ENCODE measurements at regions not wholly inside any gene's neighbourhood (a gene's known extent, or its start where the extent isn't known, plus 50 kb on each side); places are given as distances from the start of the nearest gene placed in this dataset.
A peak's percentile ranks its signal among the peaks of the same experiment; 100 is the strongest.

GRCh38 chr5:8842971-8843551, 702.8 kb downstream of the SEMA5A start:
- no peaks in the 10 kb centered on the region for H4K20me1 ChIP-seq (ENCODE audit: insufficient read depth)
- no peaks in the 10 kb centered on the region for H3K36me3 ChIP-seq (ENCODE audit: insufficient read depth, low read length)
- peaks cover 3% of the 10 kb centered on the region for H3F3A ChIP-seq (ENCODE audit: insufficient read depth, low read length, poor library complexity, severe bottlenecking)
- H3K9ac ChIP-seq (ENCODE audit: low read length): peak overlapping the region; percentile 7
- no peak overlapping the region for H2AFZ ChIP-seq (ENCODE audit: low read depth, low read length)
- peak overlapping the region; percentile 34 for H3K4me2 ChIP-seq (ENCODE audit: low read length)
- TF ChIP-seq EP300 (conservative IDR thresholded peaks at IDR 0.05; ENCODE audit: poor library complexity, severe bottlenecking) (no peak), SMC3 (conservative IDR thresholded peaks at IDR 0.05; ENCODE audit: poor library complexity) (no peak), MXI1 (conservative IDR thresholded peaks at IDR 0.05; ENCODE audit: poor library complexity, severe bottlenecking) (no peak), EZH2 (IDR thresholded peaks at IDR 0.05; ENCODE audit: borderline replicate concordance, insufficient read depth, low read length, poor library complexity, severe bottlenecking) (no peak), TAF1 (IDR thresholded peaks at IDR 0.05; ENCODE audit: low read depth) (no peak), RAD21 (conservative IDR thresholded peaks at IDR 0.05) (peak; percentile 18), CTCF (IDR thresholded peaks at IDR 0.05; ENCODE audit: poor library complexity, severe bottlenecking) (peak; percentile 30), REST (IDR thresholded peaks at IDR 0.05; ENCODE audit: borderline replicate concordance) (no peak), POLR2AphosphoS5 (IDR thresholded peaks at IDR 0.05) (no peak)
- H3K9me3 ChIP-seq (ENCODE audit: low read length): no peaks in the 10 kb centered on the region
- no peaks in the 10 kb centered on the region for H3K79me2 ChIP-seq (replicated peaks; ENCODE audit: insufficient read depth, low read length)
- H3K27me3 ChIP-seq (ENCODE audit: insufficient read depth, low read depth, low read length): no peaks in the 10 kb centered on the region
- H3K4me3 ChIP-seq (ENCODE audit: low read length): peak overlapping the region; percentile 48
- H3K27ac ChIP-seq (ENCODE audit: low read length): peak overlapping the region; percentile 65
- no peaks in the 10 kb centered on the region for H3K9me2 ChIP-seq (ENCODE audit: insufficient read depth, low read length)

GRCh38 chr5:8843771-8844170, 702.1 kb downstream of the SEMA5A start:
- Histone ChIP-seq H3K36me3 (ENCODE audit: insufficient read depth, low read length) (no peaks in the 10 kb centered on the region), H3K4me3 (ENCODE audit: low read length) (peak overlapping the region; percentile 48), H3K9me3 (ENCODE audit: low read length) (no peaks in the 10 kb centered on the region), H3K9me2 (ENCODE audit: insufficient read depth, low read length) (no peaks in the 10 kb centered on the region), H3K27ac (ENCODE audit: low read length) (peak overlapping the region; percentile 65), H3K4me2 (ENCODE audit: low read length) (peak overlapping the region; percentile 34), H2AFZ (ENCODE audit: low read depth, low read length) (no peak overlapping the region), H3K27me3 (ENCODE audit: insufficient read depth, low read depth, low read length) (no peaks in the 10 kb centered on the region), H3K79me2 (replicated peaks; ENCODE audit: insufficient read depth, low read length) (no peaks in the 10 kb centered on the region), H3F3A (ENCODE audit: insufficient read depth, low read length, poor library complexity, severe bottlenecking) (peaks cover 3% of the 10 kb centered on the region), H3K9ac (ENCODE audit: low read length) (peak overlapping the region; percentile 0), H4K20me1 (ENCODE audit: insufficient read depth) (no peaks in the 10 kb centered on the region)
- TF ChIP-seq EZH2 (IDR thresholded peaks at IDR 0.05; ENCODE audit: borderline replicate concordance, insufficient read depth, low read length, poor library complexity, severe bottlenecking) (no peak), REST (IDR thresholded peaks at IDR 0.05; ENCODE audit: borderline replicate concordance) (no peak), POLR2AphosphoS5 (IDR thresholded peaks at IDR 0.05) (peak; percentile 77), EP300 (conservative IDR thresholded peaks at IDR 0.05; ENCODE audit: poor library complexity, severe bottlenecking) (peak; percentile 74), SMC3 (conservative IDR thresholded peaks at IDR 0.05; ENCODE audit: poor library complexity) (no peak), MXI1 (conservative IDR thresholded peaks at IDR 0.05; ENCODE audit: poor library complexity, severe bottlenecking) (peak; percentile 31)

Data from neural cell (in vitro differentiated cells).